ENCODE measurements at regions not wholly inside any gene's neighbourhood (a gene's known extent, or its start where the extent isn't known, plus 50 kb on each side); places are given as distances from the start of the nearest gene placed in this dataset.

- DNase-seq (ENCODE audit: low spot score in 2 of 2) = no peak
- no peak for TF ChIP-seq POLR2A (IDR thresholded peaks at IDR 0.05)
- TF ChIP-seq, protein P1, sequence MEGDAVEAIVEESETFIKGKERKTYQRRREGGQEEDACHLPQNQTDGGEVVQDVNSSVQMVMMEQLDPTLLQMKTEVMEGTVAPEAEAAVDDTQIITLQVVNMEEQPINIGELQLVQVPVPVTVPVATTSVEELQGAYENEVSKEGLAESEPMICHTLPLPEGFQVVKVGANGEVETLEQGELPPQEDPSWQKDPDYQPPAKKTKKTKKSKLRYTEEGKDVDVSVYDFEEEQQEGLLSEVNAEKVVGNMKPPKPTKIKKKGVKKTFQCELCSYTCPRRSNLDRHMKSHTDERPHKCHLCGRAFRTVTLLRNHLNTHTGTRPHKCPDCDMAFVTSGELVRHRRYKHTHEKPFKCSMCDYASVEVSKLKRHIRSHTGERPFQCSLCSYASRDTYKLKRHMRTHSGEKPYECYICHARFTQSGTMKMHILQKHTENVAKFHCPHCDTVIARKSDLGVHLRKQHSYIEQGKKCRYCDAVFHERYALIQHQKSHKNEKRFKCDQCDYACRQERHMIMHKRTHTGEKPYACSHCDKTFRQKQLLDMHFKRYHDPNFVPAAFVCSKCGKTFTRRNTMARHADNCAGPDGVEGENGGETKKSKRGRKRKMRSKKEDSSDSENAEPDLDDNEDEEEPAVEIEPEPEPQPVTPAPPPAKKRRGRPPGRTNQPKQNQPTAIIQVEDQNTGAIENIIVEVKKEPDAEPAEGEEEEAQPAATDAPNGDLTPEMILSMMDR (IDR thresholded peaks at IDR 0.05) = no peak
- WGBS, 2 donors = 71 to 82% methylated on average over 4 of the region's 4 CpGs
- intact Hi-C loops (cut with DNase I; ENCODE audit: low total_unique reads) = no loop called here
- no peak overlapping the region for H3K4me3 ChIP-seq (ENCODE audit: low read depth, poor library complexity, severe bottlenecking)
Observed at GRCh38 chr1:59051007-59051406, 245.9 kb upstream of the FGGY start.

DNA sequence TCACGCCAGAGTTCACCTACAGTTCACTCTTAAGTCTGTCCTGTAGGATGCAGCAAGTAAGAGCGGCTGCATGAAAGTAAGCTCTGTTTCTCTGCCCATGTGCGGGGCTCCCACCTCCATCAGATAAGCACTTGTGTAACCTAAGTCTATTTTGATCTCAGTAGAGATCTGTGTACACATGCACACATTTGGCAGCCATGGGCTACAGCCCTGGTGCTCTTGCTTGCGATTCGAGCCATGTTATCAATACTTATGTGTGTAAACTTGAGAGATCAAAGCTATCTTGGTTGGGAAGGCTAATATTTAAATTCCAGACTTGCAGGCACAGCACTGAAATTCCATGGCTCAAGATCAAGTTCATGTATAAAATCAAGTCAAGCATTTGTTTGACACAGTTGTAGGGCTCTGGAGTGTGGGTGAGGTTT, 244.7 kb upstream of the FGGY start:
- TF ChIP-seq POLR2A (IDR thresholded peaks at IDR 0.05) = no peak
- TF ChIP-seq, protein P1 (IDR thresholded peaks at IDR 0.05) = peak in 1 of 3 donors; percentile 69
- no peak for DNase-seq (ENCODE audit: low spot score in 2 of 2)
- no peak overlapping the region for H3K4me3 ChIP-seq (ENCODE audit: low read depth, poor library complexity, severe bottlenecking)
- WGBS, 2 donors = 73 to 81% methylated on average over 5 of the region's 5 CpGs
- intact Hi-C loops (cut with DNase I; ENCODE audit: low total_unique reads) = no loop called here

DNA sequence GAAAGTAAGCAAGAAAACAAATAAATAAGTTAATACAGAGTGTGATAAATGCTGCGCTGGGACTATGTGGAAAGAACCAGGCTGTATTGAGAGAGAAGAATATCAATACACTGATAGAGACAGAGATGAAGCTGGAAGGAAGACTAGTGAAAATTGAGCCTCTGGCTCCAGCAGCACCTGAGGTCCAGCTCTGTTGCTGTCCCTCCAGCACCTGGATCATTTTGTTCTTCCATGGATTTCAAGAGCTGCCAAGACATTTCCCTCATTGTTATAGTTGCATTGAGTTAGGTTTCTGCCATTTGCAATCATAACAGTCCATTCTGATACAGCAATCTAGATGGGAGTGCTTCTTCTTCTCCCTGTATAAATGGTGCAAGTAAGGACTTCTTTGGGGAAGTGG, 242.7 kb upstream of the FGGY start:
- TF ChIP-seq, protein P1 (IDR thresholded peaks at IDR 0.05) = no peak
- no peak for TF ChIP-seq POLR2A (IDR thresholded peaks at IDR 0.05)
- DNase-seq (ENCODE audit: low spot score in 2 of 2) = no peak
- no peak overlapping the region for H3K4me3 ChIP-seq (ENCODE audit: low read depth, poor library complexity, severe bottlenecking)
- intact Hi-C loops (cut with DNase I; ENCODE audit: low total_unique reads) = no loop called here
- 94 to 97% methylated on average over 1 of the region's 1 CpG for WGBS, 2 donors

GRCh38 chr1:59055908-59056719, 240.8 kb upstream of the FGGY start:
- no peak for DNase-seq (ENCODE audit: low spot score in 2 of 2)
- TF ChIP-seq POLR2A (IDR thresholded peaks at IDR 0.05) = no peak
- TF ChIP-seq, protein P1 (IDR thresholded peaks at IDR 0.05) = no peak
- WGBS, 2 donors = 44 to 50% methylated on average over 7 of the region's 7 CpGs
- intact Hi-C loops (cut with DNase I; ENCODE audit: low total_unique reads) = no loop called here
- no peak overlapping the region for H3K4me3 ChIP-seq (ENCODE audit: low read depth, poor library complexity, severe bottlenecking)

DNA sequence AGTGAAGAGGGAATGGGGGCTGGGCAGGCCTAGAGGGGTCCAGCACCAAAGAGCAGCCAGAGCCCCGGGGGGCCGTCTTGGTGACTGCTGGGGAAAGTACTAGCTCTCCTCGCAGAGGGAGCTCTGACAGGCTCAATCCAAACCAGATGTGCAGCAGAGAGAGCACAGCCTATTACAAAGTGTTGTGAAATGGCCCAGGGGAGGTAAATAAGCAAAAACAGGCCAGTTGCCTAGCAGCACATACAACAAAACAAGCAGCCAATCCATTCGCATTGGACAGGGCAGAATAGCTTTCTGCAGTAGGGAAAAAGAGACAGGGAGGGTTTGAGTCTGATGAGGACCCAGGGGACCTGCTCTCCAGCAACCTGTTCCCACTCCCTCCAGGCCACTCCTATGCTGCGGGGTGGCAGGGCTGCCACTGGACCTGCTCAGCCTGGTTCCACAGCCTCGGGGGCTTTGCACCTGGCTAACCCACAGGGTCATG, 239.6 kb upstream of the FGGY start:
- no peak overlapping the region for H3K4me3 ChIP-seq (ENCODE audit: low read depth, poor library complexity, severe bottlenecking)
- DNase-seq (ENCODE audit: low spot score in 2 of 2) = peak; percentile 90 to 95
- 6 to 8% methylated on average over 6 of the region's 6 CpGs for WGBS, 2 donors
- TF ChIP-seq POLR2A (IDR thresholded peaks at IDR 0.05) = no peak
- TF ChIP-seq, protein P1 (IDR thresholded peaks at IDR 0.05) = no peak
- intact Hi-C loops (cut with DNase I; ENCODE audit: low total_unique reads) = no loop called here

Data from lower leg skin (tissue), 4 donors.